Nucleus accumbens (tissue), 56 donors: ENCODE measurements at regions not wholly inside any gene's neighbourhood (a gene's known extent, or its start where the extent isn't known, plus 50 kb on each side); places are given as distances from the start of the nearest gene placed in this dataset.
"Not testable (repeated sequence)": the region's sequence is repeated elsewhere in the genome, so short reads cannot be mapped to it uniquely, and the experiment has no call there.

Source experiments
- DNase-seq, 56 donors: peaks; one replicate each; lab custom pipeline; 2025; lab: John Stamatoyannopoulos, UW

GRCh38 chr18:39127538-39127937 lies 1561.9 kb upstream of the CELF4 start:
- not testable (repeated sequence) for DNase-seq

GRCh38 chr18:39113790-39114189 lies 1548.2 kb upstream of the CELF4 start:
- DNase-seq, result no peak

- no peak for DNase-seq
Observed at GRCh38 chr18:39105104-39105503, 1539.5 kb upstream of the CELF4 start.

- DNase-seq, result no peak
Observed at GRCh38 chr18:39072970-39073369, 1507.4 kb upstream of the CELF4 start.

- DNase-seq, result no peak
Observed at GRCh38 chr18:39062426-39062825, 1496.8 kb upstream of the CELF4 start.

GRCh38 chr18:39058386-39059000 lies 1492.9 kb upstream of the CELF4 start:
- no peak for DNase-seq

- no peak for DNase-seq
Observed at GRCh38 chr18:39057423-39058064, 1491.9 kb upstream of the CELF4 start.

GRCh38 chr18:39053571-39053970 lies 1488.0 kb upstream of the CELF4 start:
- no peak for DNase-seq

- no peak for DNase-seq
Observed at GRCh38 chr18:39051013-39051412, 1485.4 kb upstream of the CELF4 start.

- DNase-seq, result no peak
Observed at GRCh38 chr18:39039813-39040212, 1474.2 kb upstream of the CELF4 start.

- DNase-seq, result no peak
Observed at GRCh38 chr18:39037925-39038324, 1472.3 kb upstream of the CELF4 start.

- no peak for DNase-seq
Observed at GRCh38 chr18:39033312-39033711, 1467.7 kb upstream of the CELF4 start.

GRCh38 chr18:39031647-39032046 lies 1466.0 kb upstream of the CELF4 start:
- no peak for DNase-seq

GRCh38 chr18:39030124-39030655 lies 1464.6 kb upstream of the CELF4 start:
- peak in 7 of 56 donors; percentile 2 to 25 (median 13) for DNase-seq

- no peak for DNase-seq
Observed at GRCh38 chr18:39025531-39025930, 1459.9 kb upstream of the CELF4 start.

- DNase-seq, result no peak
Observed at GRCh38 chr18:39019989-39020388, 1454.4 kb upstream of the CELF4 start.

GRCh38 chr18:39007031-39007902 lies 1441.7 kb upstream of the CELF4 start:
- DNase-seq, result no peak

- DNase-seq, result no peak
Observed at GRCh38 chr18:38996056-38996455, 1430.5 kb upstream of the CELF4 start.

- DNase-seq, result no peak
Observed at GRCh38 chr18:38993342-38993741, 1427.7 kb upstream of the CELF4 start.

- no peak for DNase-seq
Observed at GRCh38 chr18:38984968-38985367, 1419.4 kb upstream of the CELF4 start.

- DNase-seq, result no peak
Observed at GRCh38 chr18:38982072-38982471, 1416.5 kb upstream of the CELF4 start.
